ENCODE measurements at regions not wholly inside any gene's neighbourhood (a gene's known extent, or its start where the extent isn't known, plus 50 kb on each side); places are given as distances from the start of the nearest gene placed in this dataset.
"Not testable (repeated sequence)": the region's sequence is repeated elsewhere in the genome, so short reads cannot be mapped to it uniquely, and the experiment has no call there.

- DNase-seq (ENCODE audit: low read depth, low spot score), result no peak
- no peaks in the 10 kb centered on the region for H3K9me3 ChIP-seq (ENCODE audit: control insufficient read depth, insufficient read depth, low read length)
- no peaks in the 10 kb centered on the region for H3K4me1 ChIP-seq (ENCODE audit: control insufficient read depth, insufficient read depth, low read length)
- H3K36me3 ChIP-seq (ENCODE audit: control insufficient read depth, insufficient read depth, low read length), result no peaks in the 10 kb centered on the region
- no CpG with 5 or more reads among the region's 1 CpG for WGBS (ENCODE audit: insufficient coverage, insufficient read length)
- H3K4me3 ChIP-seq (ENCODE audit: low read length), result no peak overlapping the region
- no peaks in the 10 kb centered on the region for H3K27me3 ChIP-seq (ENCODE audit: control insufficient read depth, insufficient read depth, low read length)
- H3K27ac ChIP-seq (ENCODE audit: low read length), result no peak overlapping the region
These were observed 2277.5 kb downstream of the ARAP2 start for GRCh38 chr4:33966808-33967207.

DNA sequence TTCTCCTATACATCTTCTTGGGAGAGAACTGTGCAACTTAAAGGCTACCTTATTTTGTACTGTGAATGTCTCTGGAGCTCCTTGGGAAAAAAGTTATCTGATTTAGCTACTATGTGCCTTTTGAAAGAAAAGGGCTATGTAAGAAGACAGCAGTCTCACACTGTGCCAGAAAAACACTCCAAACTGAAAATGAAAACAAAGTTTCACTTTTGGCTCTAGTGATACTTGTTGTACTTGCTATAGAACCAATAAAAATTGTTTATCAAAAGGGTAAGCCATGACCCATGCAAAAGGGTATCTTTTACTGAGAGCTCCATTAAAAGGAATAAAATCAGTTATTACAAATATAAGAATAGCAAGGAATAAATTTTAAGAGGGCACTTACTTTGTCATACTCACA lies 2270.0 kb downstream of the ARAP2 start:
- Histone ChIP-seq H3K27me3 (ENCODE audit: control insufficient read depth, insufficient read depth, low read length) (no peaks in the 10 kb centered on the region), H3K4me3 (ENCODE audit: low read length) (no peak overlapping the region), H3K4me1 (ENCODE audit: control insufficient read depth, insufficient read depth, low read length) (no peaks in the 10 kb centered on the region), H3K27ac (ENCODE audit: low read length) (no peak overlapping the region), H3K9me3 (ENCODE audit: control insufficient read depth, insufficient read depth, low read length) (no peaks in the 10 kb centered on the region), H3K36me3 (ENCODE audit: control insufficient read depth, insufficient read depth, low read length) (no peaks in the 10 kb centered on the region)
- no peak for DNase-seq (ENCODE audit: low read depth, low spot score)

DNA sequence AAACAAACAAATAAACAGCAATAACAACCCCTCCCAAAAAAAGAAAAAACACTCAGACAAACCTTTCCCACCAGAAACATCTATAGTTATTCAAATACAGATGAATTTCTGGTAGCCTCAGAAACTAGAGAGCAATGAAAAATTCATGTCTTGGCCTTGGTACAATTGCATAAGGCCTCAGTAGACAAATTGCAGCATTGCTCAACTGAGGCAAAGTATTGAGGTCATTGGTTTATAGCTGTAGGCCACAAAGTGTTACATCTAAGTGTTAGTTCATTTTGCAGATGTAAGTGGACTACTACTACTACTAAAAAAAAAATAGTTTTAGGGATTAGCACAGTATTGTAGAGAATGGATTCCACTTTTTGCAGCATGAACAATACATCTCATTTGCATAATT lies 2268.3 kb downstream of the ARAP2 start:
- Histone ChIP-seq H3K9me3 (ENCODE audit: control insufficient read depth, insufficient read depth, low read length) (no peaks in the 10 kb centered on the region), H3K27ac (ENCODE audit: low read length) (no peak overlapping the region), H3K4me1 (ENCODE audit: control insufficient read depth, insufficient read depth, low read length) (no peaks in the 10 kb centered on the region), H3K4me3 (ENCODE audit: low read length) (no peak overlapping the region), H3K36me3 (ENCODE audit: control insufficient read depth, insufficient read depth, low read length) (no peaks in the 10 kb centered on the region), H3K27me3 (ENCODE audit: control insufficient read depth, insufficient read depth, low read length) (no peaks in the 10 kb centered on the region)
- no peak for DNase-seq (ENCODE audit: low read depth, low spot score)

DNA sequence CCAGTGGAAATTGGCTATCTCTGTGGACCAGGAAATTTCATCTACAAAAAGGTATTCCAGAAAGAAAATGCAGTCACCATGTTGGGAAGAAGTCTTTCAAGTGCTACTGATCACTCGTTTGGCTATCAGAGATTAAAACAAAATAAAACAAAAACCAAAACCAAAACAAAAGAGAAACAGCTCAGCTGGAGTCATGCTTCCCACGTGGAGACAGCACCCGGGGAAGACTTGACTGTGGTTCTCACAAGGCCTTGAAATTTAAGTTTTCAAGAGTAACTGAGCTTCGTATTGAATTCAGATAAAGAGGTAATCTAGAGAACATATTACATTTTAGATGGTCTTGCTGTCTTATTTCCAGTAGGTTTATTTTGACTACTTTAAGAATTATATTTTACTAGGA lies 2264.5 kb downstream of the ARAP2 start:
- H3K4me1 ChIP-seq (ENCODE audit: control insufficient read depth, insufficient read depth, low read length); H3K36me3 ChIP-seq (ENCODE audit: control insufficient read depth, insufficient read depth, low read length); DNase-seq (ENCODE audit: low read depth, low spot score); H3K4me3 ChIP-seq (ENCODE audit: low read length); H3K9me3 ChIP-seq (ENCODE audit: control insufficient read depth, insufficient read depth, low read length); H3K27me3 ChIP-seq (ENCODE audit: control insufficient read depth, insufficient read depth, low read length); H3K27ac ChIP-seq (ENCODE audit: low read length): not testable (repeated sequence)
- no CpG with 5 or more reads among the region's 4 CpGs for WGBS (ENCODE audit: insufficient coverage, insufficient read length)

DNA sequence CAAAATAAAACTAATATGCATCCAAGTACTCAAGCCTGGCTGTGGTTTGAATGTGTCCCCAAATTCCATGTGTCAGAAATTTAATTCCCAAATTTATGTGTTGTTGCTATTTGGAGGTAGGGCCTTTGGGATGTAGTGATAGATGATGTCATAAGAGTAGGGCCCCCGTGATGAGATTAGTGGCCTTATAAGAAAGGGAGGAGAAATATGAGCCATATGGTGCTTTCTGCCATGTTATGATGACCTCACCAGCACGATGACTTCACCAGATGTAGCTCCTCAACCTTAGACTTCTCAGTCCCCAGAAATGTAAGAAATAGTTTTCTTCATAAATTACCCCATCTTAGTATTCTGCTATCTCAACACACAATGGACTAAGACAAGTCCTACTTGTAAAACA lies 2264.0 kb downstream of the ARAP2 start:
- H3K9me3 ChIP-seq (ENCODE audit: control insufficient read depth, insufficient read depth, low read length), result no peaks in the 10 kb centered on the region
- WGBS (ENCODE audit: insufficient coverage, insufficient read length), result no CpG with 5 or more reads among the region's 2 CpGs
- no peak for DNase-seq (ENCODE audit: low read depth, low spot score)
- no peaks in the 10 kb centered on the region for H3K36me3 ChIP-seq (ENCODE audit: control insufficient read depth, insufficient read depth, low read length)
- no peak overlapping the region for H3K27ac ChIP-seq (ENCODE audit: low read length)
- H3K4me3 ChIP-seq (ENCODE audit: low read length), result no peak overlapping the region
- H3K27me3 ChIP-seq (ENCODE audit: control insufficient read depth, insufficient read depth, low read length), result no peaks in the 10 kb centered on the region
- H3K4me1 ChIP-seq (ENCODE audit: control insufficient read depth, insufficient read depth, low read length), result no peaks in the 10 kb centered on the region

DNA sequence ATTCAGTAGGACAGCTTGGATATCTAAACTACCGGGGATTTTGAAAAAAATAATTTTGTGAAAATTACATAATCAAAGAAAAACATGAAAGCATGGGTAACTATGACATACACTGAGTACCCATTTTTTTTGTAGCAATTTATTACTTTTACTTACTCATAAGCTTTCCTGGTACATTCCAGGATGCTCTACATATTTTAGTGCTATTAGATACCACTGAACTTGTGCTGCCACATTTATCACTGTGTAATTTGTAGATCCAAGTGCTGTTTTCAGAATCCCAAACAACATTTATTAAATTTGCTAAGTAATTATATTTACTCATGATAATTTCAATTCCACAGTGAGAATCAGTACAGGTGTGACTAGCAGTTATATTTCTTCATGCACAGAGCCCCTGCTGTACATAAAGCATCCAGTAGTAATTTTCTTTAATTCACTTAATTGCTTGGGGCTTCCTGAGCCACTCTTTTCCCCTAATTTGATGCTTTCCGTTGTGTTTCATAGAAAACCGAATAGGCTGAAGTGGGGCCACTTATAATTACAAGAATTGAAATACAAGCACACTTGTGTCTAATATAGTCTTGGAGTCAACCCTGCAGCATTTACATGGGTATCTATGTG lies 2254.4 kb downstream of the ARAP2 start:
- no peaks in the 10 kb centered on the region for H3K4me1 ChIP-seq (ENCODE audit: control insufficient read depth, insufficient read depth, low read length)
- DNase-seq (ENCODE audit: low read depth, low spot score), result no peak
- H3K27me3 ChIP-seq (ENCODE audit: control insufficient read depth, insufficient read depth, low read length), result no peaks in the 10 kb centered on the region
- no peaks in the 10 kb centered on the region for H3K36me3 ChIP-seq (ENCODE audit: control insufficient read depth, insufficient read depth, low read length)
- no peak overlapping the region for H3K4me3 ChIP-seq (ENCODE audit: low read length)
- H3K27ac ChIP-seq (ENCODE audit: low read length), result no peak overlapping the region
- H3K9me3 ChIP-seq (ENCODE audit: control insufficient read depth, insufficient read depth, low read length), result no peaks in the 10 kb centered on the region
- no CpG with 5 or more reads among the region's 3 CpGs for WGBS (ENCODE audit: insufficient coverage, insufficient read length)

DNA sequence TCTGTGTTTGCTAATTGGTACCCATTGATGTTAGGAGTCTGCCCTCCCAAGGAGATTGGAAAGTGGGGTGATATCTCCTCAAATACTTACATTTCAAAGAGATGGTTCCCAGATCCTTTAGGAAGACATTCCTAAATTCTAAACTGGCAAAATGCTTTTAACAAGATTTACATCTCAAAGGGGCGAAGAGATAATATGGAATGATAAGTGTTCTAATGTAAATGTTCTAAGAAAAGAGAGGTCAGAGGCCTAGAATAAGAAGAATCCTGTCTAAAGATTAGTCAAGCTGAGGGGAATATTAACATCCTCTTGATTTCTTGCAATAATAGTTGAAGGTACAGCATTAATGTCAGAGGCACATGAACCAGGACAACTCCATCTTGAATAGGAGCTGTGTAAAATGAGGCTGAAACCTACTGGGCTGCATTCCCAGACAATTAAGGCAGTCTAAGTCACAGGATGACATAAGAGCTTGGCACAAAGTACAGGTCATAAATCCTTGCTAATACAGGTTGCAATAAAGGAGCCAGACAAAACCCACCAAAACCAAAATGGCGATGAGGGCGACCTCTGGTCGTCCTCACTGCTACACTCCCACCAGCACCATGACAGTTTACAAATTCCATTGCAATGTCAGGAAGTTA lies 2248.1 kb downstream of the ARAP2 start:
- Histone ChIP-seq H3K9me3 (ENCODE audit: control insufficient read depth, insufficient read depth, low read length) (no peaks in the 10 kb centered on the region), H3K36me3 (ENCODE audit: control insufficient read depth, insufficient read depth, low read length) (no peaks in the 10 kb centered on the region), H3K27ac (ENCODE audit: low read length) (no peak overlapping the region), H3K27me3 (ENCODE audit: control insufficient read depth, insufficient read depth, low read length) (no peaks in the 10 kb centered on the region), H3K4me3 (ENCODE audit: low read length) (no peak overlapping the region), H3K4me1 (ENCODE audit: control insufficient read depth, insufficient read depth, low read length) (no peaks in the 10 kb centered on the region)
- WGBS (ENCODE audit: insufficient coverage, insufficient read length), result no CpG with 5 or more reads among the region's 4 CpGs
- DNase-seq (ENCODE audit: low read depth, low spot score), result no peak

DNA sequence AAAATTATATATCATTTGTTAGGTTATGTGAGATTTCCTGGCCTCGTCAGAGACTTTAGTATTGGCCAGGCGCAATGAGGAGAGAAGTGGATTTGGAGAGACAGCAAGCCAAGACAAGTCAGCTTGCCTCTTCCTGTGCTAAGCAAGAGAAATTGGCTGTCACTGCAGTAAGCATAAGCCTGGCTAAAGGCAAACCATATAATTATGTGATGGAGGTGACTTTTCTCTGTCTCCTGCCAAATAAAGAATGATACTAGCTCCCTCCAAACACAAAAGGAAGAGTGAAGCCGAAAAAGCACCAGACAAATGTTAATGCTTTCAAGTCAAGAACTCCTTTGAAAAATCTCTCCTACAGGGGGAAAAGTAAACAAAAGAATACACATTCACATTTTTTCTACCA lies 2246.0 kb downstream of the ARAP2 start:
- no peak overlapping the region for H3K4me3 ChIP-seq (ENCODE audit: low read length)
- H3K36me3 ChIP-seq (ENCODE audit: control insufficient read depth, insufficient read depth, low read length), result no peaks in the 10 kb centered on the region
- no peaks in the 10 kb centered on the region for H3K27me3 ChIP-seq (ENCODE audit: control insufficient read depth, insufficient read depth, low read length)
- no peaks in the 10 kb centered on the region for H3K4me1 ChIP-seq (ENCODE audit: control insufficient read depth, insufficient read depth, low read length)
- no peak overlapping the region for H3K27ac ChIP-seq (ENCODE audit: low read length)
- DNase-seq (ENCODE audit: low read depth, low spot score), result no peak
- H3K9me3 ChIP-seq (ENCODE audit: control insufficient read depth, insufficient read depth, low read length), result no peaks in the 10 kb centered on the region
- WGBS (ENCODE audit: insufficient coverage, insufficient read length), result no CpG with 5 or more reads among the region's 3 CpGs

GRCh38 chr4:34000356-34000755 lies 2244.0 kb downstream of the ARAP2 start:
- Histone ChIP-seq H3K4me1 (ENCODE audit: control insufficient read depth, insufficient read depth, low read length) (no peaks in the 10 kb centered on the region), H3K36me3 (ENCODE audit: control insufficient read depth, insufficient read depth, low read length) (no peaks in the 10 kb centered on the region), H3K9me3 (ENCODE audit: control insufficient read depth, insufficient read depth, low read length) (no peaks in the 10 kb centered on the region), H3K4me3 (ENCODE audit: low read length) (no peak overlapping the region), H3K27ac (ENCODE audit: low read length) (no peak overlapping the region), H3K27me3 (ENCODE audit: control insufficient read depth, insufficient read depth, low read length) (no peaks in the 10 kb centered on the region)
- no peak for DNase-seq (ENCODE audit: low read depth, low spot score)
- no CpG with 5 or more reads among the region's 3 CpGs for WGBS (ENCODE audit: insufficient coverage, insufficient read length)

DNA sequence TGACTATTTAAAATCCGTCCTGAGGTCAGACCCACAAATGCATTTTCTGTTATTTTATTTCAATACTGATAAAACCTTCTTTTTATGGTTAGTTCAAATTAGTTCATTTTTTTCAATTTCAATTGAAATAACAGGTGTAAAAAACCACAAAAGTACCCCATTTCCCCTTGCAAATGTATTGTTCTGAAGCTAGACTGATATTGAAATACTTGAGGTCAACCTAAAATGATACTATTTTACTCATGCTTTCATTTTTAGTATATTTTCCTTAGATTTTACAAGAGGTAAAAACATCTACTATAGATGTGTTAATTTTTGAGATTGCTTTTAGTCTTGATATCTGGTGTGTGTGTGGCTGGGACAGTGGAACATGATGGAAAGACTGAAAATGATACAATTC lies 2237.8 kb downstream of the ARAP2 start:
- not testable (repeated sequence) for H3K27me3 ChIP-seq (ENCODE audit: control insufficient read depth, insufficient read depth, low read length)
- WGBS (ENCODE audit: insufficient coverage, insufficient read length), result no CpG with 5 or more reads among the region's 1 CpG

DNA sequence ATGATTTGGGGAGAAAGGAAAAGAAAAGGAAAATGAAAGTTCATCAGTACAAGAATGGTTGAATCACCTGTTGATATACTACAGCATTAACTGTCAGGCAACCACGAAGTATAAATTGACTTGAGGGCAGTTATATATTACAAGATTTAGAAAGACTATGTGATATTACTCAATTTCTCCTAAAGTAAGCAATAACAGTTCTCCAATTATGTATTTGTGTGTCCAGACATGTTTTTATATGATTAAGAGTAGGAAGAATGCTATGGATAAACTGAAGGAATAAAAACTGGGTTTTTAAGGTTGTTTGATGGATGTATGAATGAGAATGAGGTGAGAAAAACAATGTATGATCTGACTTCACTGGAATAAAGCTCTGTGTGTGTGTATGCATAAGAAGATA lies 2234.4 kb downstream of the ARAP2 start:
- Histone ChIP-seq H3K4me1 (ENCODE audit: control insufficient read depth, insufficient read depth, low read length) (no peaks in the 10 kb centered on the region), H3K27me3 (ENCODE audit: control insufficient read depth, insufficient read depth, low read length) (no peaks in the 10 kb centered on the region), H3K9me3 (ENCODE audit: control insufficient read depth, insufficient read depth, low read length) (no peaks in the 10 kb centered on the region), H3K4me3 (ENCODE audit: low read length) (no peak overlapping the region), H3K36me3 (ENCODE audit: control insufficient read depth, insufficient read depth, low read length) (no peaks in the 10 kb centered on the region), H3K27ac (ENCODE audit: low read length) (no peak overlapping the region)
- WGBS (ENCODE audit: insufficient coverage, insufficient read length), result no CpG with 5 or more reads among the region's 1 CpG
- DNase-seq (ENCODE audit: low read depth, low spot score), result no peak

More for the DNA sequence above, 2237.8 kb downstream of the ARAP2 start:
- H3K36me3 ChIP-seq (ENCODE audit: control insufficient read depth, insufficient read depth, low read length); DNase-seq (ENCODE audit: low read depth, low spot score); H3K4me1 ChIP-seq (ENCODE audit: control insufficient read depth, insufficient read depth, low read length); H3K27ac ChIP-seq (ENCODE audit: low read length); H3K4me3 ChIP-seq (ENCODE audit: low read length); H3K9me3 ChIP-seq (ENCODE audit: control insufficient read depth, insufficient read depth, low read length): not testable (repeated sequence)

Measured in iPS DF 6.9 (cell line).